C4-2B (cell line): ENCODE measurements at regions not wholly inside any gene's neighbourhood (a gene's known extent, or its start where the extent isn't known, plus 50 kb on each side); places are given as distances from the start of the nearest gene placed in this dataset.

ENCODE experiments used
- H3K27ac ChIP-seq: fragments of 450-650 bp; 2 replicates; pipeline ENCODE4 v1.5.1; 2017
- ZFX ChIP-seq: fragments of 450-650 bp; IDR thresholded peaks from 2 replicates; pipeline ENCODE4 v1.6.1; 2017
- TF ChIP-seq, protein P1 (sequence below): fragments of 450-650 bp; conservative IDR thresholded peaks from 2 replicates; pipeline ENCODE4 v1.5.1; 2017; ENCODE audit warnings: mild to moderate bottlenecking

DNA sequence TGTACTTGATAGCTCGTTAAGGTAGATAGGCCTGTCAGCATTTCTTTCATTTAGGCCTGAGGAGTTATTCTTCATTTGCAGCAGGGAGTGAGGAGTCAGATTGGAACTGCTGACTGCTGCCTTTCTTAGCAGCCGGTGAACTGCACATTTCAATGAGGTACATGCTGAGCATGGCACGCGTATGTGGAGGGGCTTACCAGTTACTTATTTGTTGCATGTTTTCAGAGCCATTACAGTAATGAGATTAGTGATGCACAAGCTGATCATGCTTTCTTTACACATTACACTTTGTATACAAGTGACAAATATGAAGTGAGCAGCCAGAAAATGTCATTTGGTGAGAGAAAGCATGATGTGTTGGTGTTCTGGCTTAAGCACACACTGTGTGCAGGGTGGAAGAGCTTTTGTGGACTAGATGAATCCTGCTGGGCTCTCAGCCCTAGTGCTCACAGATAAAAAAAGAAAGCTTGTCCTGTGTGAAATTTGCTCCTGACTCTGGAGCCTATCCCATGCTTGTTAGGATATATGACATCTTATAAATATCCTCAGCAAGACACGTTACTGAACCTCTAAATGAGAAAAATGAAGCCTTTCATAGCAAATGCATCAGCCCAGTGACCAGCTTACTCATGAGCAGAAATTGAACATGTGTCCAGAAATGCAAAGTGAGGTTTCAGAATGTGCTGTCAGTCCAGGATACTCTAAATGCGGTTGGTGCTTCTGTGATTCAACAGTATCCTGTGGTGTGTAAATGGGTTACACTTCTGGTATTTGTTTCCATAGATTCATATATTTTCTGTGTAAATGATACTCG lies 574.7 kb upstream of the ADGRL2 start:
- TF ChIP-seq, protein P1, sequence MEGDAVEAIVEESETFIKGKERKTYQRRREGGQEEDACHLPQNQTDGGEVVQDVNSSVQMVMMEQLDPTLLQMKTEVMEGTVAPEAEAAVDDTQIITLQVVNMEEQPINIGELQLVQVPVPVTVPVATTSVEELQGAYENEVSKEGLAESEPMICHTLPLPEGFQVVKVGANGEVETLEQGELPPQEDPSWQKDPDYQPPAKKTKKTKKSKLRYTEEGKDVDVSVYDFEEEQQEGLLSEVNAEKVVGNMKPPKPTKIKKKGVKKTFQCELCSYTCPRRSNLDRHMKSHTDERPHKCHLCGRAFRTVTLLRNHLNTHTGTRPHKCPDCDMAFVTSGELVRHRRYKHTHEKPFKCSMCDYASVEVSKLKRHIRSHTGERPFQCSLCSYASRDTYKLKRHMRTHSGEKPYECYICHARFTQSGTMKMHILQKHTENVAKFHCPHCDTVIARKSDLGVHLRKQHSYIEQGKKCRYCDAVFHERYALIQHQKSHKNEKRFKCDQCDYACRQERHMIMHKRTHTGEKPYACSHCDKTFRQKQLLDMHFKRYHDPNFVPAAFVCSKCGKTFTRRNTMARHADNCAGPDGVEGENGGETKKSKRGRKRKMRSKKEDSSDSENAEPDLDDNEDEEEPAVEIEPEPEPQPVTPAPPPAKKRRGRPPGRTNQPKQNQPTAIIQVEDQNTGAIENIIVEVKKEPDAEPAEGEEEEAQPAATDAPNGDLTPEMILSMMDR, result no peak
- no peak for TF ChIP-seq ZFX

GRCh38 chr1:81224222-81224621 lies 576.5 kb upstream of the ADGRL2 start:
- H3K27ac ChIP-seq, result no peak overlapping the region
- TF ChIP-seq ZFX, result no peak
- TF ChIP-seq, protein P1, result no peak

More for the DNA sequence above, 574.7 kb upstream of the ADGRL2 start:
- H3K27ac ChIP-seq, result no peak overlapping the region

GRCh38 chr1:81221564-81221963 lies 579.2 kb upstream of the ADGRL2 start:
- TF ChIP-seq, protein P1, result no peak
- TF ChIP-seq ZFX, result no peak
- no peak overlapping the region for H3K27ac ChIP-seq

GRCh38 chr1:81220614-81221071 lies 580.1 kb upstream of the ADGRL2 start:
- no peak overlapping the region for H3K27ac ChIP-seq
- no peak for TF ChIP-seq ZFX
- TF ChIP-seq, protein P1, result no peak

DNA sequence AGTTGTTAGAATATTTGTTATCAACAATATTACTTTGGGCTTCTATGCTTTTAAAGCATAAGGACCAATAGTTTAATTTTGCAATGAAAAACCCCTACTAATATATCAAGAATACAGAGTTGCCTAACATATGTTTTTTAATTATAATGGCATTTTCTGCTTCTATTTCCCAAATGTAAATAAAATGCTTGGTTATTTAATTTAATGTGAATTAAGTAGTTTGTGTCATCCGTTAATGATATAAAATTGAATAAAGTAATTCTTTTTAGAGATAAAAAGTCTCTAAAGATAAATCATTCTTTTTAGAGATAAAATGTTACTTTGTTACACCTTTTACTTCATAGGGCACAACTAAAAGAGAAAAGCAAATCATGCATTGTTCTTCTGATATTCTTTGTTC lies 583.7 kb upstream of the ADGRL2 start:
- H3K27ac ChIP-seq, result no peak overlapping the region
- TF ChIP-seq, protein P1, result no peak
- TF ChIP-seq ZFX, result no peak

GRCh38 chr1:81213279-81213678 lies 587.5 kb upstream of the ADGRL2 start:
- no peak overlapping the region for H3K27ac ChIP-seq
- TF ChIP-seq, protein P1, result no peak
- TF ChIP-seq ZFX, result no peak

- TF ChIP-seq, protein P1, result no peak
- TF ChIP-seq ZFX, result no peak
- H3K27ac ChIP-seq, result no peak overlapping the region
Observed at GRCh38 chr1:81209461-81209860, 591.3 kb upstream of the ADGRL2 start.
